ENCODE measurements at regions not wholly inside any gene's neighbourhood (a gene's known extent, or its start where the extent isn't known, plus 50 kb on each side); places are given as distances from the start of the nearest gene placed in this dataset.

DNA sequence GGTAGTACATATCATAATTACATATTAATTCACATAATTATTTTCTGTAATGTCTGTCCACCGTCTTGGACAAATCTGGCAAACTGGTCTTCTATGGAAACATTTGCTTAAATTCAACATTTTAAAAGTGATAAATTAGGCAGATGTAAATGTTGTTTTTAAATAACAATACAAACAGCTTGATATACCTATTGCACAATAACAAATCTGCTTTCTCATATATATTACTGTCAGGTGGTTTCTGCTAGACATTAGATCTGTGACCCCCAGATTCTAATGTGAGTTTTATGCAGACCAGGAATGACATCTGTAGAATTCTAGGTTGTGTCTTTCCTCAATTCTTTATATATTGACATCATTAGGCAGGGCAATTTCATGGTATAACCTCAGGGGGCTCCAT, 173.3 kb downstream of the CCDC59 start:
- Histone ChIP-seq H3K4me3 (no peak overlapping the region), H3K9me3 (replicated peaks) (peaks cover 18% of the 10 kb centered on the region), H3K4me1 (no peaks in the 10 kb centered on the region), H3K36me3 (no peaks in the 10 kb centered on the region), H3K27ac (replicated peaks) (no peak overlapping the region), H3K27me3 (ENCODE audit: low read depth) (no peaks in the 10 kb centered on the region)
- intact Hi-C loops (cut with micrococcal nuclease): no loop called here
- TF ChIP-seq, protein P1, sequence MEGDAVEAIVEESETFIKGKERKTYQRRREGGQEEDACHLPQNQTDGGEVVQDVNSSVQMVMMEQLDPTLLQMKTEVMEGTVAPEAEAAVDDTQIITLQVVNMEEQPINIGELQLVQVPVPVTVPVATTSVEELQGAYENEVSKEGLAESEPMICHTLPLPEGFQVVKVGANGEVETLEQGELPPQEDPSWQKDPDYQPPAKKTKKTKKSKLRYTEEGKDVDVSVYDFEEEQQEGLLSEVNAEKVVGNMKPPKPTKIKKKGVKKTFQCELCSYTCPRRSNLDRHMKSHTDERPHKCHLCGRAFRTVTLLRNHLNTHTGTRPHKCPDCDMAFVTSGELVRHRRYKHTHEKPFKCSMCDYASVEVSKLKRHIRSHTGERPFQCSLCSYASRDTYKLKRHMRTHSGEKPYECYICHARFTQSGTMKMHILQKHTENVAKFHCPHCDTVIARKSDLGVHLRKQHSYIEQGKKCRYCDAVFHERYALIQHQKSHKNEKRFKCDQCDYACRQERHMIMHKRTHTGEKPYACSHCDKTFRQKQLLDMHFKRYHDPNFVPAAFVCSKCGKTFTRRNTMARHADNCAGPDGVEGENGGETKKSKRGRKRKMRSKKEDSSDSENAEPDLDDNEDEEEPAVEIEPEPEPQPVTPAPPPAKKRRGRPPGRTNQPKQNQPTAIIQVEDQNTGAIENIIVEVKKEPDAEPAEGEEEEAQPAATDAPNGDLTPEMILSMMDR (IDR thresholded peaks at IDR 0.05; ENCODE audit: borderline replicate concordance): no peak
- no peak for DNase-seq

DNA sequence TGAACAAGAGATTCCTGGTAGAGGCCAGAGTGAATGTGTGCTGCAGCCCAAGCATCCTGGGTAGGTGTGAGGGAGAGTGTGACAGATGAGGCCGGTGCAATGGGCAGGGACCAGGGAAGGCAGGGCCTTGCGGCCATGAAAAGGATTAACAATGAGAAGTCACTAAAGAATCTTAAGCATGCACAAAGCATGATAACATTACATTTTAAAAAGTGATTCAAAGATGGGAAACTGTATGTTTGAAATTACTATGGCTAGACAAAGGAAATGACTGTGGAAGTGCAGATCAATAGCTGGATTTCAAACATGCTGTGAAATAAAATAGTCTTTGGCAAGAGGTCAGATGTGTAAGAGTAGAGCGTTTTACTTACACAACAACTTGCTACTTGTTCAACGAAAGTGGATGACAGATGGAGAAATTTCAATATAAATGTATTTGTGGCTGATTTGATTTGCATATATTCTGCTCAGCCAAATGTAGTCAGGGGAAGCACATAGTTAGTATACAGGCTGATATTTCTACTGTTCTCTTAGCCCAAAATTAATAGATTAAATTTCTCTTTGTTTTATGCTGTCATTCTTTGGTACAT, 175.5 kb downstream of the CCDC59 start:
- Histone ChIP-seq H3K4me3 (no peak overlapping the region), H3K27me3 (ENCODE audit: low read depth) (no peaks in the 10 kb centered on the region), H3K9me3 (replicated peaks) (no peaks in the 10 kb centered on the region), H3K27ac (replicated peaks) (no peak overlapping the region), H3K4me1 (no peaks in the 10 kb centered on the region), H3K36me3 (no peaks in the 10 kb centered on the region)
- DNase-seq: no peak
- TF ChIP-seq, protein P1 (IDR thresholded peaks at IDR 0.05; ENCODE audit: borderline replicate concordance): no peak
- intact Hi-C loops (cut with micrococcal nuclease): no loop called here

DNA sequence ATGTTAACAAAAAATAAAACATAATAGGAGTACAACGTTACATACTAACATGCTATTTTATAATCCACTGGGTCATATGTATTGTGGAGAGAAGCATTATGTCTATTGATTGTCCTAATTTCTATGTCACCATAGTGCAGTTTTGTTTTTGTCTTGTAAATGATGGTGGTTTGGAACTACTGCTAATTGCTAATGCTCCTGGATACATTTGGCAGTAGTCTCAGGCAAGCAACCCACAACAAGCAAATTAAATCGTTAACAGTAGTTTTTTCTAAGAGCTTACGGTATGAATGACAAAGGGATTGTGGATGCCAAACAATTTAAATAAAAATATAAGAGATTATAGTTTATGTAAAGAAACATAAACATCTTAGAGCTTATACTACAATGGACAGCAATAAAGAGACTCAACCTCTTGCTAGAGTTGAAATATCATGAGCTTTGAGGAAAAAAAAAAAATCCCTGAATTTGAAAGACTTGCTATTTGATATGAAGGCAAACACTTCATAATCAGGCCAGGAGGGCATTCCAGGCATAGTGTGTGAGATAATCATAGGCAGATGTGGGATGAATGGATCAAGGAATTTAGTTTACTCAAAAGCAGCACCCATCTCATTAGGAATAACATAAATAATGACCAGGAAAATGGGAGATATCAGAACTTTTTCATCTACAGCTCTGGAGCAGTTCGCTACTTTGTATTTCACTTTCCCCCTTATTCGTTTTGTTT, 181.3 kb downstream of the CCDC59 start:
- intact Hi-C loops (cut with micrococcal nuclease): no loop called here
- H3K27me3 ChIP-seq (ENCODE audit: low read depth): no peaks in the 10 kb centered on the region
- no peaks in the 10 kb centered on the region for H3K36me3 ChIP-seq
- no peak overlapping the region for H3K4me3 ChIP-seq
- no peak overlapping the region for H3K27ac ChIP-seq (replicated peaks)
- H3K4me1 ChIP-seq: no peaks in the 10 kb centered on the region
- no peak for DNase-seq
- H3K9me3 ChIP-seq (replicated peaks): no peaks in the 10 kb centered on the region
- TF ChIP-seq, protein P1 (IDR thresholded peaks at IDR 0.05; ENCODE audit: borderline replicate concordance): no peak

DNA sequence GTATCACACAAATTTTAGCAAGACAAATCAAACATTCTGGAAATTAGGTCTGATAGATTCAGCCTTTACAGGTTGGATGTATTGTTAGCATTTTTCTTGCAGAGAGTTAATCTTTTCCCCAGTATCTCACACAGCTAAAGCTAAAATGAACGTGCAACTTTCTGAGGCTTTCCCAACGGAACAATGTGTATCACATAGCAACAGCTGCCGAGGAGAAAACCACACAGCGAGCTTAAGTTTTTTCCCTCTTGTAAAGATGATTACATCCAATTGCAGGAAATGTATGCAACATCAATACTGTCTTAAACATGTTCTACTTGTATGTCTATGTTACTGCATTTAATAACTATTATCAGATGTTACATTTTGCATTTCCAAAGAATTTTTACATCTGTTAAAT, 182.2 kb downstream of the CCDC59 start:
- Histone ChIP-seq H3K4me3 (no peak overlapping the region), H3K36me3 (no peaks in the 10 kb centered on the region), H3K9me3 (replicated peaks) (no peaks in the 10 kb centered on the region), H3K27ac (replicated peaks) (no peak overlapping the region), H3K27me3 (ENCODE audit: low read depth) (no peaks in the 10 kb centered on the region), H3K4me1 (no peaks in the 10 kb centered on the region)
- no peak for DNase-seq
- intact Hi-C loops (cut with micrococcal nuclease): no loop called here
- TF ChIP-seq, protein P1 (IDR thresholded peaks at IDR 0.05; ENCODE audit: borderline replicate concordance): no peak

DNA sequence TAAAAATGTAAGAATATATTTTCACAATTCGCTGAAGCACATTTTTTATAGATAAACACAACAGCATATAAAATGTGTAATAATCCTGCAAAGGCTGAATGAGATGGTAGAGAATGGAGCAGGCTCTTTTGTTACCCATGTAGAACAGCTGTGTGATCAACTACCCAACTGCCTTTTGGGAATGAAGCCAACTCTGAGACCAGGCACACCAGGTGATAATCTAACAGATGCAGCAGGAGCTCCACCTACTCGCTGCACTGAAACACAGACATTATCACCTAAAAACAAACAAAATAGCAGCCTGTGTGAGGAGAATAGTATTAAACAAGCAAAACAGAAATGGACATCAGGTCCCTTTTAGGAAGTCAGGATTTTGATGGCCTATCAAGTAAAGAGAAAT, 183.3 kb downstream of the CCDC59 start:
- Histone ChIP-seq H3K36me3 (no peaks in the 10 kb centered on the region), H3K4me1 (no peaks in the 10 kb centered on the region), H3K9me3 (replicated peaks) (no peaks in the 10 kb centered on the region), H3K4me3 (no peak overlapping the region), H3K27me3 (ENCODE audit: low read depth) (no peaks in the 10 kb centered on the region), H3K27ac (replicated peaks) (no peak overlapping the region)
- intact Hi-C loops (cut with micrococcal nuclease): no loop called here
- TF ChIP-seq, protein P1 (IDR thresholded peaks at IDR 0.05; ENCODE audit: borderline replicate concordance): no peak
- no peak for DNase-seq

Measured in left ventricle myocardium inferior (tissue), 1 donor.